Daoy (cell line): ENCODE measurements at regions not wholly inside any gene's neighbourhood (a gene's known extent, or its start where the extent isn't known, plus 50 kb on each side); places are given as distances from the start of the nearest gene placed in this dataset.
A peak's percentile ranks its signal among the peaks of the same experiment; 100 is the strongest.

Source experiments
- DNase-seq: peaks from one replicate; pipeline ENCODE4 v3.0.0-alpha.2; 2015; ENCODE audit warnings: low read depth

DNA sequence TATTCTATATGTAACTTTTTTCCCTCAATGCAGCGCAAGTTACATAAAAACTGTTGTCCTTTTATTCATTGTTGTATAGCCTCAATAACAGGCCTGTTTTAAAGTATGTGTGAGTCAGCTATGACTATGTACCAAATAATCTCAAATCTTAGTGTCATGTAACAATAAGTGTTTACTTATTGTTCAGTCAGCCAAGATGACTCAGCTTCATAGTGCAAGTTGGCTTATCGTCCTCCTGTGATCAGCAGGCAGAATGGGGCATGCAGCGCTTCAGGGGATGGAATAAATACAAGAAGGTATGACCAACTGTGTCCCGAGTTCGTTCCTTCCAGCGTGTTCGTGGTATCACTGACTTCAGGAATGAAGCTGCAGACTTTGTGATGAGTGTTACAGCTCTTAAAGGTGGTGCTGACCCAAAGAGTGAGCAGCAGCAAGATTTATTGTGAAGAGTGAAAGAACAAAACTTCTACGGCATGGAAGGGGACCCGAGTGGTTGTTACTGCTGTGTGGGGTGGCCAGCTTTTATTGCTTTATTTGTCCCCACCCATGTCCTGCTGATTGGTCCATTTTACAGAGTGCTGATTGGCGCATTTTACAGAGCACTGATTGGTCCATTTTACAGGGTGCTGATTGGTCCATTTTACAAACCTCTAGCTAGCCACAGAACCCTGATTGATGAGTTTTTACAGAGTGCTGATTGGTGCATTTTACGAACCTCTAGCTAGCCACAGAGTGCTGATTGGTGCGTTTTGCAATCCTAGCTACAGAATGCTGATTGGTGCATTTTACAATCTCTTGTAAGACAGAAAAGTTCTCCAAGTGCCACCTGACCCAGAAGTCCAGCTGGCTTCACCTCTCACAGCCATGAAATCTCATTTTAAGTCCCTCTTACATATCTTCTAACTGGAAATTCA lies 1016.0 kb downstream of the MCTP2 start:
- DNase-seq = peak; percentile 94

DNA sequence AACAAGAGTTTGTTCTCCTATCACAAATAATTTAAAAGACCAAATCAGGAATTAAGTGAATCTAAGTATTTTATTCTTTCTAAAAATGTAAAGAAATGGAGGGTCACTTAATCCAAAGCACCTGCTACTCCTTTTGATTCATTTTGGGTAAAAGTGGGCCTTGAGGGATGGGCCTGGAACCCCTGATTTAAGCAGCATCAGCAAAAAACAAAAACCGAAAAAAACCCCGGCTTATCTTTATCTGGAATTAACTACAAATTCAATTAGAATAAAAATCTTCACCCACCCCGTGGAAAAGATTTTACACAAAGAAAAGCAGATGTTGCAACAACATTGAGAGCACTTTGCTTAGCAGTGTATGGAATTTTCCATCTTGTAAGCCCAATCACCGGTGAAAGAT lies 1018.2 kb downstream of the MCTP2 start:
- DNase-seq = no peak

DNA sequence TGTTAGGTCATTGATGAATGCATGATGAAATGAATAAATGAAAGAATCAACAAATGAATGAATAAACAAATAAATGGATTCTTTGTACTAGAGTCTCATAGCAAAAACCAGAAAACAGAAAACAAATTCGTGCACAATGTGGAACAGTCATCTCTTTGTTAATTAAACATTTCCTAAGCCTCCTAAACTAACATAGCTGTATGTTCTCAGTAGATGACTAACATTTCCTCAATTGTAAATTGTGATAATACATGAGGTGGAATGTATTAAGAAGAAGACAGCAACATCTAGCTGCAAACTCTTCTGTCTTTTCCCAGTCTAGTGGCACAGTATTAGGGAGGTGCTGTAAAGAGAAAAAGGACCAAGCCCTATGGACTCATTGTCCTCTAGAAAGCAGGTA lies 1021.0 kb downstream of the MCTP2 start:
- no peak for DNase-seq

DNA sequence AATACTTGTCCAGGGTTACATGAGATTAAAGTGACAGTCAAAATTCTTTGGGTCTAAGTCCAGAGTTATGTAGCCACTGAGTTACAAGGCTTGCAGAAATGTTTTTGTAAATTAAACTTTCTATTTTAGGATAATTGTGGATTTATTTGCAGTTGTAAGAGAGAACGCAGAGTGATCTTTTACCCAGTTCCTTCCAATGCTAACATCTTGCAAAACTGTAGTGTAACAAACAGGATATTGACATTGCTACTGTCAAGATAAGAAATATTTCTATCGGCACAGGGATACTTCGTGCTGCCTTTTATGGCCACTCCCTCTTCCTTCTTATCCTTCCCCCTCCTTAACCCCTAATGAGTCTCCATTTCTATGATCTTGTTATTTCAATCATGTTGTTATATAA lies 1022.9 kb downstream of the MCTP2 start:
- DNase-seq = no peak

DNA sequence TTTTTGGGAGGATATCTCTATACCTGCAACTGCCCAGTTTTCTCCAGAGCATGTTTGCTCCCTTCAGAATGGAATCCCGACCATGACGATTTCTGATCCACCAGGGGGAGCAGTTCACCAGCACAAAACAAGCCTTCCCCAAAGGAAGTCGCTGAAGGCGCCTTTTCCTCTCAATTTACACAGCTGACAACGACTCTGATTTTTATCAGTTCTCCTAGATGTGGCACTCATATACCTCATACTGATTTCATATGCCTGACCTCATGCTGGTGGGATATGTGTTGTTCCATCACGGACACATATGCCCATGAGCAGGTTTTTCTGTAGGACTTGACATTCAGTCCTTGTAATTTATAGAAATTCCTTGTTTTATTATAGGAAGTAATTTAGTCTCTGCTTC lies 1028.2 kb downstream of the MCTP2 start:
- peak; percentile 68 for DNase-seq

DNA sequence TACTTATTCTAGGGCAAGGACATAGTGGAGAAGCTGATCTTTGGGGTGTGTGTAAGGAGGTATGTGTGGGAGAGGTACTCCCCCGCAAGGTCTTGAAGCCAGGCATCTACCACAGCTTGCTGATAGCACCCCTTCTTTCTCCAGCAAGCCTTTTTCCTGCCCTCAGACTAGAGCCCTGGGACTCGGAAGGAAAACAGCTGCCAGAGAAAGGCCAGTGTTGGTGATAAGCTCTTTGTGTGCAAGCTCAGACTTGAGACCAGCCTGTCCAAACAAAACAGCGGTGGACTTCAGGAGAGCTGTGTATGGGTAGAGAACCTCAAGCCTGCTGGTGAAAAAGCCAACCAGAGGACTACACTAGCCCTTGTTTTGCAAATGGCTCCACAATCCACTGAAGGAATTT lies 1028.6 kb downstream of the MCTP2 start:
- no peak for DNase-seq

DNA sequence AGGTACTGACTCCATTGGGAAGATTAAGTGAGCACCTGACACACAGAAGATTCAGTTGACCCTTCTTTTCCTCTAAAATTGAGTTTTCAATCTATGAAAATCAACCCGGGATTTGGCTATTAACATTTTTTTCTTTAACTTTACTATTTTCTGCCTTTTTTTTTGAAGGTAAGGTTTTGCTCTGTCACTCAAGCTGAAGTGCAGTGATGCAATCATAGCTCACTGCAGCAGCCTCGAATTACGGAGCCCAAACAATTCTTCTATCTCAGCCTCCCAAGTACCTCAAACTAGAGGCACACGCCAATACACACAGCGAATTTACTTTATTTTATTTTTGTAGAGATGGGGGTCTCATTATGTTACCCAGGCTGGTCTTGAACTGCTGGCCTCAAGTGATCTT lies 1029.5 kb downstream of the MCTP2 start:
- no peak for DNase-seq

DNA sequence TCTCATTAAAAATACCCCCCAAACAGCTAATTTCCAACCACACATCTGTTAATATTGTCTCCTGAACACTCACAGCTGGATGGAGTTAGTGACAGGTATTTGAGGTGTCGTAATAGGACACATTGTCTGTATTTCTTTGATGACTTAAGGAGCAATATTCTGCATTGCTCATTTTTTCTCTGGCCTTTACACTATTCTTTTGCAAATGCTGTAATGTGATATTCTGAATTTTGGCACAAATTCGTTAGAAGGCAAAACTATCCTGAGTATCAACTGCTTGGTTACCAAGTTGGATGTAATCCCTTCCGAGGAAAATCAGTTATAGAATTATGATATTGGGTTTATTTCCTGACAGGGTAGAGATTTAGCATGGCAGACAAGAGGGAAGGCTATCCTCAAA lies 1030.2 kb downstream of the MCTP2 start:
- no peak for DNase-seq

DNA sequence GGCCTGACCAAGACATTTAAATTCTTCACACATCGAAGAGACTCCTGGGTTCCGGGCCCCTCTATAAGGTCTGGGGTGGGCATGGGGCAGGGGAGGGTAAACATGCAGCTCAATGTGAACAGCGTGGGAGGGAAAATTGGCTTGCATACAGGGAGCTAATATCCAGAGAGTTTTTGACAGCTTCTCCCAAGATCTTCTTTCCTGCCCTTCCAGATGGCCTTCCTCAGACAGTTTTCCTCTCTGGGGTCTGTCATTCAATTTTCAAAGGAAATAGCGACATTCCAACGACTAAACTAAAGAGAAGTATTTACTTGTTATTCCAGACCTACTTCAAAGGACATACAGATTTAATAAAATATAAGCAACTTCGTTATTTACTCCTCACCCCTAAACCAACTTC lies 1030.6 kb downstream of the MCTP2 start:
- DNase-seq = no peak

DNA sequence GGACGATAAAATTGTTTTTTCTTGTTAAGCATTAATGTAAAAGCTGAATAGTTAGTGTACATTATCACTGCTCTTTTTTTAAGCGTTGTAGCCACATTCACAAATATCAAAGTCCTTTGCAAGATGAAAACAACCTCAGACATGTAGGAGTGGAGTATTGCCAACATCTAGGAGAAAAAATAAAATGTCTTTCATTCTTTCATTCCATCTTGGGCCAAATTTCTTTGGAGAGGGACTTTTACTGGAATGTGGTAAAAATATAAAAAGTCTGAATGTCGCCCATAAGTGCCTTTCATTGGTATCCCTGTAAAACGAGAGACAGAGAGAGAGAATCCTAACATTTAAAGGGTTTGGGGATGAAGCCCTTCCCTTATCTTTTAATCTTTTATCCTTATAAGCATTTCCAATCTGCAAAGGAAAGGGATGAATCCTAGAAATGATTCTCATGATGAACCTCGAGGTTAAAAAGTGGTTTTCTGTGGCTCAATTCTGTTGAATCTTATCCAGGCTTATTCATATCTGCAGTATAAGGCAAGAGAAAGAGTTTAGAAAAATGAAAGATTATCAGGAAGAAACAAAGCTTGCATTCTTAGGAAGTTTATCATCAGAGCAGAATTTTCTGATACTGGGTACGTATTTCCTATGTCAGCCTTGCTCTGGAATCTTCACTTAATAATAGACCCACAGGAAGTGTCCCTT lies 1031.7 kb downstream of the MCTP2 start:
- no peak for DNase-seq

DNA sequence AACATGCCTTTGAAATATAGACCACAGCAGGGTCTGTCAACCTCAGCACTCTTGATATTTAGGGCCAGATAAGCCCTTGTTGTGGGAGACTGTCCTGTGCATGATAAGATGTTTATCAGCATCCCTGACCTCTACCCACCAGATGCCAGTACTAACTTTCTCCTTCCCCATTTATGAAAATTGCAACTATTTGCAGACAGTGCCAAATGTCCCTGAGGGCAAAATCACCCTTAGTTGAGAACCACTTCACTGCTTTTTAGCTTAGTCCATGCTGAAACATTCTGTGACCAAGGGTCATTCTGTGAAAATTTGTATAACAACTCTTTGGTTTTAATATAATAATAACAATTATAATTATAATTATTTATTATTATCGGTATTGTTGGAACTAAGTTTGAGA lies 1032.4 kb downstream of the MCTP2 start:
- DNase-seq = no peak

DNA sequence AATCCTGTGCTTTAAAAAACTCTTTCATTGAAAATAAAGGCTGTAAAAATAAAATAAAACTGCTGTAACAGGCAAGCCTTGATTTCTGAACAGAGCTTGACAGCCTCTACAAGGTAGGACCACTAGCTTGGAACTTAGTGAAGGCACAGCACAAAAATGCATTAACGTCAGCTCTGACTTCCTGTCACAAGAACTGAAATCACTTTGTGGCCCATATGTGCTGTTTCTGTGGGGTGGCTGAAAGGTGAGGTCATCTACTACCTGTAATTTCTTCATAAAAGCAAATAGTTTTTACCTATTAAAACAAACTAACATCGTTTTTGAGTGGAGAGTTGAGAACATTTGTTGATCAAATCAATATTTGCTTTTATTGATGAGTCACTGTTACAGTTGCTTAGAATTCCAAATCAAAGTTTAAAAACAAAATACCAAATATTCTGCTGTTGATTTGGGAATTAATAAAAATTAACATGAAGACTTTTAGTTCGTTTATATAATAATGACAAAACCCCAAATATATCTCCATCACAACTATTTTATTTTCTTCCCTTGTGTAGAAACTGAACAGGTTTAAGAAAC lies 1034.1 kb downstream of the MCTP2 start:
- DNase-seq = no peak

DNA sequence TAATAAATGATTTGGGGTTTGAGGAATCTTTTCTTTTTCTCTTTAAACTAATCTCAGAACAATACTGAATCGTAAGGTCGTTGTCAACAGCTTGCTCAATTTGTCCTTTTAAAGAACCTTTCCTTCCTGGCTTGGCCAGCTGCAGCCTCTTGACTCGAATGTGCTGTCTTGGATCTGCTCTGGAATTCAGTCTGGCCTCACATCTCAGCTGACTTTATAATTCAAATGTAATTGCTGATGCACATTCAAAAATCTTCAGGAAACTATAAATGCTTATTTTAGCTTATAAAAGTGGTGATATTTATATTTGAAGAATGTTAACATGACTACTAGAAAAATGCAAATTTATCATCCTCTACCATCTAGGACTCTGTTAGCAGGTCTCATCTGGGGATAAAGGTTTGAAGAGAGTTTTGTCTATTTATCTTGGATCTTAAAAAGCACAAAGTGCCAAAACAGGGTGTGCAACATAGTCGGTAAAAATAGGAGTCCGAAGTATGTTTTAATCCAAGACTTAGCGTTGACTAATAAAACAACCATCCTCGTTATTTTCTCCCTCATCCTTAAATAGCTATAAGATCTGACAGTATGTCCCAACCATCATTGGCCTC lies 1035.2 kb downstream of the MCTP2 start:
- DNase-seq = no peak

DNA sequence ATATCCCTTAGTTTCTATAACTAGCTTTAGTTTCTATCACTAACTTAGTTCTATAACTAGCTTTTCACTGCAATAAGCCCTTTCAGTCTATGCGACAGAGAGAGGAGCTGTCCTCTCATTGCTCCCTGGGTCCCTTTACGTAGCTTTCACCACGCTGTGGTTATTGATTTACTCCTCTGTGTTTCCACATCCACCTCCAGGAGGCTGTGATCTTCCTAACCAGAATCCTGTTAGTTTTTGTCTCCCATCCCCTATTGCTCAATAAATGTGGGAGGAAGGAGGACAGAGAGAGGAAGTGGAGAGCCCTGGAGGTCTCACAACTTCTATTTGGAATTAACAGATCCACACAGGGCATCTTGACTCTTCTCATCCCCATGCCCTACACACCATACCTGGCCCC lies 1036.1 kb downstream of the MCTP2 start:
- DNase-seq = no peak

DNA sequence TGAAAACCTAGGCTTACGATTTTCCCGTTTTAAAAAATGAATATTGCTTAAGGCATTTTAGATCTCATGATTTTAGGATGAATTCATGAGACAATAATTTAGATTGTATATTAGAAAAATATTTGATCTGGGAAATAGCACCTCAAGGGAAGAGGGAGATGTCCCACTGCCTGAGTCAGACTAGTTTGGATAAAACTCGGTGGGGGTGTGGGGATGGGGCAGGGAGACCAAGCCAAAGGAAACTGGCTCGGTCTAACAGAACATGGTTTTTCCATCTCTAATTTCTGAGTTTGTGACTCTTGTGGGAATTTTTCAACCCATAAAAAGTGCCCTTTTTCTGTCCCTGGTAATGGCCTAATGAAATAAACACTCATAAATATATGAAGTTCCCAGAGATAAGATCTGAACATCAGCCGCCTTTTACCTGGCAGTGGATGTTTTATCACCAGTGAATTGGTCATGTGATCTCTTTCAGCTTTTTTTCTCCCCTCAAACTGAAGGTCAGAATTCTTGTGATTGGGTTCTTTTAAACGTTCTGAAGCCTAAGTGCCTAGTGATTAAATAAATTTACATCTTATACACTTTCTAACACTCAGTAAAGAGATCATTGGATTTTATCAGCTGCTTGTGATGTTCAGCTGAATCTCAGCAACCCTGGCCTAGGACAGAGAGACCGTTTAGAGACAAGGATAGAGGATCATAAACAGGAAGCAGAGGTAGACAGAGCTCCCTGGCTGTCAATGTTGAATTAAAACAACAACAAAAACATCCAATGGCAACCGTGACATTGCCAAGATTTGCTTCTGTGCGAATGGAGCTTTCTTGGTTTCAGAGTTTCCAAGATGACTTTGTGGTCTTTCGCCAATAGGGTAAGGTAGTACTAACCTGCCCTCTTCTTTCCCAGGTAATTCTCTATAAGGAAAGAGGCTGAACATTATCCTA lies 1038.2 kb downstream of the MCTP2 start:
- no peak for DNase-seq

DNA sequence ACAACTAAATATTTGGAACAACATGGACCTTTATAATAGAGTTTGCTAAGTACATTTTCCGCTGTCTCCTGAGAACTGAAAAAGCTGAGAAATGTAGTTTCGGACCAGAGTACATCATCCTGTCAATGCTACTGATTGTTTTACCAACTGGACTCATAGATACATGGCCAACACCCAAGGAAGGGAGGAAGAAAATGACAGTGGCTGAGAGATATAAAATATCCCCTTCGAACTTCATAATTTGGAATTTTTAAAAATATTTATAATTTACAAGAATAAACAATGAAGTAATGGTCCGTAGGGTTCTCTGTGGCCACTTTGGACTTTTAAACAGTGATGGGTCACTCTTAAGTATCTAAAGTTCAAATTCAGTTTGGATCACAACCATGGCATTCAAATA lies 1042.7 kb downstream of the MCTP2 start:
- no peak for DNase-seq

DNA sequence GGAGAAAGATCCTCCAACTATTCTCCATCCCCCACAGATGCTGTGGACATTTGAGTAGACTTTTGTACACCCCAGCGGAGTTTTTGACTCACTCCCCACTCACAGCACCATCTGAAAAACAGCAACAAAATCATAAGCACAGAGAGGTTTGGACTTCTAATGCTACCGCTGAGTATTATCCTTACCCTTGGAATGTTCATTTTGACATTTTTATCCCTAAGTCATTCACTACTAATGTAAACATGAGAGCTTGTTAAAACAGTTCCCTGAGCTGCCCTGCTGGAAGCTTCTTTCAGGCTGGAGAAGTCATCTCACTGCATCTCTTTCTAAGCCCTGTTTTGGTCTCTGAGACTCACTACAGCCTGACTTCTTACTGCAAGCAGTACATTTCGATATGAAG lies 1045.9 kb downstream of the MCTP2 start:
- DNase-seq = no peak

DNA sequence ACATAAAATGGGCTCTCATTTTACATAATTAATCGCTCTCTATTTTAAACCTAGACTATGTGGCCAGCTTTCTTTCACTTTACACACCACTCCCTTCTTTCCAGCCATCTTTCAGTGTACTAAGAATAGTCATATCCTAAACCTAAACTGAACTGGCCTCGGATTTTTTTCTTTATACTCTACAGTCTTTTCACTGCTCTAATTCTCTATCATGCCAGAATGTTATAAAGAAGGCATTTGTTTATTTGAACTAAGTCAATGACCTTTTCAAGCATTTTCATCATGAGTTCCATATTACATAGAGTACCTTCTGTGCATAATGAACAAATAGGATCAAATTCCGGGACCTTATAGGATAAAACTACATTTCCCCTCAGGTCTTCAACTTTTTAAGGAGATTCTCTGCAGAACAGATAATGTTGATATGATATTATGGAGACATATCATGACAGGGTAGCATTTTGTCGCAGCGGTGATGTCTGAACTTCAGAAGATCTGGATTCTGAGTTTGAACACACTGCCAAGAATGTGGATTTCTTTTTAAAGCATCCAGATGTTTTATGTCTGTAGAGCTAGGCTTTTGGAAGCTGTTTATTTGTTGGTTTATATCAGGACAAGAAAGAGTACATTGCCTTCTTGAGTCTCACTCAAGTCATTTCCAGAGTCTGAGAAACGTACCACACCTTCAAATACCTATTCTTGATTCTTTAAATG lies 1047.3 kb downstream of the MCTP2 start:
- no peak for DNase-seq

DNA sequence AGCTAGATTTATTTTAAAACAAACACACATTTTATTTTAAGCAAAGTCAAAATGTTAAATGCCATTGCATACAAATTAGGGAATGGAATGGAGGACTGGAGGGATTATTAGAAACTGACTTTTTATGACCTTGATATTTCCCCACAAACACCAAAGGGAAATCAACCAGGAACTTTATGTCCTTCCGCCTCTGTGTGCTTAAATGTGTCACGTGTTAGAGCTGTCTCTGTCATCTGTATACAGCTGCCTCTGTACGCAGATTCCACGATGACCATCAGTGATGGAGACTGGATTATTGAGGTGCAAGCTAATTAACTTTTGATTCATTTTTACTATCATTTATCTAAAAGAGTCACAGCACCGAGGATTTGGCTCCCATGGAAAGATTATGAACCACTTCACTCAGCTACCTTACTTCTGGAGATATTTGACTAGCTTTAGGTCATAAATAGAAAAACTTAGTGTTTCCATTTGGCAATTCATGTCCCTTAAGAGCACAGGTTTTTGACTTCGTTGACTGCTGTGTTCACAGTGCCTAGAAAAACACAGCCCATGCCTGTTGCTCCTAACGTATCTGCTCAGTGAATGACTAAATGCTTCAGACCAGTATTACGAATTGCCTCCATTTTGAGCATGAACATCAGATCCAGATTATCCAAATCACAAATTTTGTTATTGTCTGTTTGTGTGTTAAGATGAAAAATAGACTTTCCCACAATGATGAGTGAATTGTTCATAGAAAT lies 1048.1 kb downstream of the MCTP2 start:
- no peak for DNase-seq

DNA sequence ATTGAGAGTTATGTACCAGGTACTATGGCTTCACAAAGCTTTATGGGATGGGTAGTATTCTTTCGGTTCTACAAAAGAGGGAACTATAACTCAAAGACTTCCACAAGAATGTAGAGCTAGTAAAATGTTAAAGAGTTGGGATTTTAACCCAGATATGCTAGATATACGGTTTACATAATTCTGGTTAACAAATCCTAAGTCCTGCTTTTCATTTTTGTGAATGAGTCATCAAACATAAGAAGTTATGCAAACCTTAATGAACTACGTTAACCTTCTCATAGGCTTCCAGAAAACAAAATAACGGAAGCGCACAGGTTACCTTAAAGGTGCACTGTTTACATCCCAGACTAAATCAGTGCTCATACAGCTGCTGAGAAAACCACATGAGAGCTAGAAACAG lies 1049.3 kb downstream of the MCTP2 start:
- DNase-seq = no peak
